Kidney epithelial cell (primary cell): ENCODE measurements at regions not wholly inside any gene's neighbourhood (a gene's known extent, or its start where the extent isn't known, plus 50 kb on each side); places are given as distances from the start of the nearest gene placed in this dataset.

Experiments used
- DNase-seq: peaks from one replicate; pipeline ENCODE4 v3.0.0-alpha.2; 2010; ENCODE audit warnings: low read depth
- H3K27me3 ChIP-seq: 2 replicates; pipeline ENCODE4 v1.6.0; 2011; ENCODE audit warnings: low read length; ENCODE audit not compliant: control insufficient read depth, insufficient read depth
- H3K36me3 ChIP-seq: 2 replicates; pipeline ENCODE4 v1.5.1; 2011; ENCODE audit warnings: low read length; ENCODE audit not compliant: control insufficient read depth, insufficient read depth
- H3K4me3 ChIP-seq: 2 replicates; pipeline ENCODE4 v1.5.1; 2011; ENCODE audit warnings: low read depth, mild to moderate bottlenecking, control low read depth, low read length
- CTCF ChIP-seq: IDR thresholded peaks from 2 replicates; pipeline ENCODE4 v1.5.1; 2011; ENCODE audit warnings: mild to moderate bottlenecking, moderate library complexity, low read length, control low read depth, inconsistent platforms; ENCODE audit not compliant: insufficient read depth, poor library complexity, severe bottlenecking

GRCh38 chr21:29465546-29465945, 166.8 kb downstream of the BACH1 start:
- no peaks in the 10 kb centered on the region for H3K36me3 ChIP-seq
- no peak for DNase-seq
- no peak for TF ChIP-seq CTCF
- no peaks in the 10 kb centered on the region for H3K27me3 ChIP-seq
- H3K4me3 ChIP-seq: no peak overlapping the region

GRCh38 chr21:29466532-29466931, 167.8 kb downstream of the BACH1 start:
- no peaks in the 10 kb centered on the region for H3K27me3 ChIP-seq
- DNase-seq: no peak
- no peaks in the 10 kb centered on the region for H3K36me3 ChIP-seq
- H3K4me3 ChIP-seq: no peak overlapping the region
- TF ChIP-seq CTCF: no peak

GRCh38 chr21:29470397-29470796, 171.7 kb downstream of the BACH1 start:
- no peak overlapping the region for H3K4me3 ChIP-seq
- H3K27me3 ChIP-seq: no peaks in the 10 kb centered on the region
- no peak for TF ChIP-seq CTCF
- no peaks in the 10 kb centered on the region for H3K36me3 ChIP-seq
- DNase-seq: no peak

GRCh38 chr21:29473808-29474207, 175.1 kb downstream of the BACH1 start:
- Histone ChIP-seq H3K36me3 (no peaks in the 10 kb centered on the region), H3K4me3 (no peak overlapping the region), H3K27me3 (no peaks in the 10 kb centered on the region)
- DNase-seq: no peak
- TF ChIP-seq CTCF: no peak

GRCh38 chr21:29475329-29475728, 176.6 kb downstream of the BACH1 start:
- no peaks in the 10 kb centered on the region for H3K27me3 ChIP-seq
- H3K36me3 ChIP-seq: no peaks in the 10 kb centered on the region
- DNase-seq: no peak
- no peak overlapping the region for H3K4me3 ChIP-seq
- no peak for TF ChIP-seq CTCF

GRCh38 chr21:29477347-29477746, 178.6 kb downstream of the BACH1 start:
- Histone ChIP-seq H3K4me3 (no peak overlapping the region), H3K36me3 (no peaks in the 10 kb centered on the region), H3K27me3 (no peaks in the 10 kb centered on the region)
- TF ChIP-seq CTCF: no peak
- DNase-seq: no peak
